Activated CD8-positive, alpha-beta memory T cell treated with anti-CD3 and anti-CD28 coated beads, Interleukin-2, amount 10 ng/mL, durations not matched to agents 7 days and 5 days (primary cell): ENCODE measurements at regions not wholly inside any gene's neighbourhood (a gene's known extent, or its start where the extent isn't known, plus 50 kb on each side); places are given as distances from the start of the nearest gene placed in this dataset.

ENCODE experiments used
- ATAC-seq: fragments of 150-1000 bp; cut with Tn5 transposase; one replicate; pipeline ENCODE4 v1.10.0; 2021; ENCODE audit warnings: moderate library complexity
- CTCF ChIA-PET: fragments of 350-600 bp; sonication (Branson Sonifier 250); formaldehyde crosslinking; loops from one replicate; lab custom pipeline; 2021; ENCODE audit warnings: antibody characterized with exemption; lab: Charles Lee
- DNase-seq: peaks from one replicate; pipeline ENCODE4 v3.0.0-alpha.2; 2020
- H3K27ac Mint-ChIP-seq: one replicate; pipeline ENCODE4 v1.8.0; 2021; ENCODE audit warnings: mild to moderate bottlenecking, mixed read lengths
- H3K27me3 Mint-ChIP-seq: one replicate; pipeline ENCODE4 v1.8.0; 2021; ENCODE audit warnings: mixed read lengths
- H3K36me3 Mint-ChIP-seq: one replicate; pipeline ENCODE4 v1.8.0; 2021; ENCODE audit warnings: mild to moderate bottlenecking, mixed read lengths
- H3K4me1 Mint-ChIP-seq: one replicate; pipeline ENCODE4 v1.8.0; 2021; ENCODE audit warnings: mixed read lengths
- H3K4me3 Mint-ChIP-seq: one replicate; pipeline ENCODE4 v1.8.0; 2021; ENCODE audit warnings: mild to moderate bottlenecking, moderate library complexity, mixed read lengths
- H3K9me3 Mint-ChIP-seq: one replicate; pipeline ENCODE4 v1.8.0; 2022; ENCODE audit warnings: low read depth, mixed read lengths

DNA sequence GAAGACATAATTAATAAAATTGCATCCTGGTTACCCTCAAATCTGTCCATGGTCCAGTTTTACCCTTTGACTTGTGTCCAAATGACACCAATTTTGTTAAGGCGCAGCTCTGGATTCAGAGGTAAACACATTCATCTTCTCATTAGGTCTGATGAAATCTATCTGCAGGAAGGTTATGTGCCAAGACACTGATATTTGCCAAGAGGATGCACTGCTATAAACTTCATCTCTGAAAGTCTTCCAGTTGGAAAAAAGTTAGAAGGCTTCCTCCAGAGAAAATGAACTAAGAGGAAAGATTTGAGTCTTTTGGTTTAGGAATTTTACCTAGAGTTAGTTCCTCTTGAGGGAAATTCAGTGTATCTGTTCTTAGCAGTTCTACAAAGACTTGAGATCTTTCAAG, 717.8 kb downstream of the DTWD2 start:
- CTCF ChIA-PET = no interaction called here
- H3K36me3 Mint-ChIP-seq = no peaks in the 10 kb centered on the region
- no peak for ATAC-seq

DNA sequence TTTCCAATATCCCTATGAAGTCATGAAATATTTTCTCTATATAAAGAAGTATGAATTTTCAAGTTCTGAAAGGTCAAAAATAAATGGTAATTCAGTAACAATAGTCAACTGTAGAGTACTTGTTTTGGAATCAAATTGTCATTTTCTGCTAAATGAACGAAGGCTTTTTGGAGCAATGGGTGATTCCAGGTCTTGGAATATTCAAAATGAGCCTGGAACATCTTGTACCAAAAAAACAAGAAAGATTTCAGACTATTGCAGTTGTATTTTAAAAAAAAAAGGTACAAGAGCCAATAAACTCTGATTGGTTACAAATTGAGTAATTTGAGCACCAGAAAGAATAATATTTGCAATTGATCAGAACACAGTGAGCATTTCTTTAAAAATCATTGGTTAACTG, 730.1 kb downstream of the DTWD2 start:
- DNase-seq (no peak), ATAC-seq (no peak)
- Mint-ChIP-seq H3K27ac (no peak overlapping the region), H3K9me3 (peaks cover 2% of the 10 kb centered on the region), H3K27me3 (no peaks in the 10 kb centered on the region), H3K4me3 (no peak overlapping the region), H3K4me1 (no peaks in the 10 kb centered on the region), H3K36me3 (no peaks in the 10 kb centered on the region)
- CTCF ChIA-PET = no interaction called here

More for the DNA sequence above, 717.8 kb downstream of the DTWD2 start:
- Mint-ChIP-seq H3K4me1 (no peaks in the 10 kb centered on the region), H3K9me3 (peaks cover 5% of the 10 kb centered on the region), H3K27me3 (no peaks in the 10 kb centered on the region), H3K4me3 (no peak overlapping the region), H3K27ac (no peak overlapping the region)
- DNase-seq = no peak

DNA sequence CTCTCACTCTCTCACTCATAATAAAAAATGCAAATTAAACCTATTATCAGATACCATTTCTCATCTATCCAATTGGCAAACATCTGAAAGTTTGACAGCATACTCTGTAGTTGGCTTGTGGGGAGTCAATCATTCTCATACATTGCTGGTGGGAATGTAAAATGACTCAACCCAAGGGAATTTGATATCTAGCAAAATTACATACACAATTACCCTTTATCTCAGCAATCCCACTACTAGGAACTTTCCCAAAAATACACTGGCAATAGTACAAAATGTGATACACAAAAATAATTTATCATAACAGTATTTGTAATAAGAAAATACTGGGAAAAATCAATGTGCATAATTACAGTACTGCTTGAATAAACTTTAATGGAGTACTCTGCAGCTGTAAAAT, 731.3 kb downstream of the DTWD2 start:
- CTCF ChIA-PET = no interaction called here
- H3K4me1 Mint-ChIP-seq = no peaks in the 10 kb centered on the region
- no peaks in the 10 kb centered on the region for H3K27me3 Mint-ChIP-seq
- no peak overlapping the region for H3K4me3 Mint-ChIP-seq
- peaks cover 2% of the 10 kb centered on the region for H3K9me3 Mint-ChIP-seq
- no peaks in the 10 kb centered on the region for H3K36me3 Mint-ChIP-seq
- ATAC-seq (no peak), DNase-seq (no peak)
- H3K27ac Mint-ChIP-seq = no peak overlapping the region

- Mint-ChIP-seq H3K9me3 (peaks cover 11% of the 10 kb centered on the region), H3K4me3 (no peak overlapping the region), H3K4me1 (peaks cover 4% of the 10 kb centered on the region), H3K36me3 (no peaks in the 10 kb centered on the region), H3K27ac (no peak overlapping the region), H3K27me3 (no peaks in the 10 kb centered on the region)
- ATAC-seq (no peak), DNase-seq (no peak)
- CTCF ChIA-PET = no interaction called here
Measured at GRCh38 chr5:118253225-118254061, 734.9 kb downstream of the DTWD2 start.

GRCh38 chr5:118249386-118249785, 739.0 kb downstream of the DTWD2 start:
- DNase-seq = no peak
- ATAC-seq = no peak
- H3K4me1 Mint-ChIP-seq = peaks cover 4% of the 10 kb centered on the region
- no peaks in the 10 kb centered on the region for H3K36me3 Mint-ChIP-seq
- no peak overlapping the region for H3K4me3 Mint-ChIP-seq
- no peak overlapping the region for H3K27ac Mint-ChIP-seq
- CTCF ChIA-PET = no interaction called here
- H3K9me3 Mint-ChIP-seq = peaks cover 13% of the 10 kb centered on the region
- no peaks in the 10 kb centered on the region for H3K27me3 Mint-ChIP-seq

GRCh38 chr5:118247458-118247857, 740.9 kb downstream of the DTWD2 start:
- H3K27me3 Mint-ChIP-seq = no peaks in the 10 kb centered on the region
- H3K4me1 Mint-ChIP-seq = peaks cover 4% of the 10 kb centered on the region
- no peak for DNase-seq
- H3K4me3 Mint-ChIP-seq = no peak overlapping the region
- no peak for ATAC-seq
- CTCF ChIA-PET = no interaction called here
- no peak overlapping the region for H3K27ac Mint-ChIP-seq
- H3K36me3 Mint-ChIP-seq = no peaks in the 10 kb centered on the region
- H3K9me3 Mint-ChIP-seq = peaks cover 13% of the 10 kb centered on the region

GRCh38 chr5:118243613-118244012, 744.7 kb downstream of the DTWD2 start:
- CTCF ChIA-PET = no interaction called here
- Mint-ChIP-seq H3K4me1 (no peaks in the 10 kb centered on the region), H3K4me3 (no peak overlapping the region), H3K36me3 (no peaks in the 10 kb centered on the region), H3K27ac (no peak overlapping the region), H3K9me3 (peaks cover 8% of the 10 kb centered on the region), H3K27me3 (no peaks in the 10 kb centered on the region)
- DNase-seq (no peak), ATAC-seq (no peak)

GRCh38 chr5:118243068-118243467, 745.3 kb downstream of the DTWD2 start:
- ATAC-seq (no peak), DNase-seq (no peak)
- no peak overlapping the region for H3K4me3 Mint-ChIP-seq
- H3K27ac Mint-ChIP-seq = no peak overlapping the region
- H3K9me3 Mint-ChIP-seq = peaks cover 4% of the 10 kb centered on the region
- H3K4me1 Mint-ChIP-seq = no peaks in the 10 kb centered on the region
- H3K27me3 Mint-ChIP-seq = no peaks in the 10 kb centered on the region
- H3K36me3 Mint-ChIP-seq = no peaks in the 10 kb centered on the region
- CTCF ChIA-PET = no interaction called here

GRCh38 chr5:118236108-118236849, 752.1 kb downstream of the DTWD2 start:
- CTCF ChIA-PET = no interaction called here
- Mint-ChIP-seq H3K4me1 (no peaks in the 10 kb centered on the region), H3K36me3 (no peaks in the 10 kb centered on the region), H3K4me3 (no peak overlapping the region), H3K27me3 (no peaks in the 10 kb centered on the region), H3K27ac (no peak overlapping the region), H3K9me3 (peaks cover 6% of the 10 kb centered on the region)
- DNase-seq (no peak), ATAC-seq (no peak)

GRCh38 chr5:118233606-118234005, 754.7 kb downstream of the DTWD2 start:
- Mint-ChIP-seq H3K9me3 (peaks cover 4% of the 10 kb centered on the region), H3K4me1 (no peaks in the 10 kb centered on the region), H3K27ac (no peak overlapping the region), H3K27me3 (no peaks in the 10 kb centered on the region), H3K4me3 (no peak overlapping the region), H3K36me3 (no peaks in the 10 kb centered on the region)
- CTCF ChIA-PET = no interaction called here
- no peak for DNase-seq
- ATAC-seq = no peak

- no peak for ATAC-seq
- Mint-ChIP-seq H3K27me3 (no peaks in the 10 kb centered on the region), H3K9me3 (peaks cover 7% of the 10 kb centered on the region), H3K36me3 (no peaks in the 10 kb centered on the region), H3K4me3 (no peak overlapping the region), H3K4me1 (no peaks in the 10 kb centered on the region), H3K27ac (no peak overlapping the region)
- CTCF ChIA-PET = no interaction called here
- DNase-seq = no peak
Measured at GRCh38 chr5:118228489-118228888, 759.9 kb downstream of the DTWD2 start.

GRCh38 chr5:118224546-118224945, 763.8 kb downstream of the DTWD2 start:
- H3K4me1 Mint-ChIP-seq = no peaks in the 10 kb centered on the region
- no peaks in the 10 kb centered on the region for H3K27me3 Mint-ChIP-seq
- DNase-seq (no peak), ATAC-seq (no peak)
- peaks cover 5% of the 10 kb centered on the region for H3K9me3 Mint-ChIP-seq
- H3K27ac Mint-ChIP-seq = no peak overlapping the region
- H3K4me3 Mint-ChIP-seq = no peak overlapping the region
- CTCF ChIA-PET = no interaction called here
- no peaks in the 10 kb centered on the region for H3K36me3 Mint-ChIP-seq

GRCh38 chr5:118220556-118221195, 767.7 kb downstream of the DTWD2 start:
- Mint-ChIP-seq H3K9me3 (no peaks in the 10 kb centered on the region), H3K27me3 (no peaks in the 10 kb centered on the region), H3K36me3 (no peaks in the 10 kb centered on the region), H3K4me1 (no peaks in the 10 kb centered on the region), H3K27ac (no peak overlapping the region), H3K4me3 (no peak overlapping the region)
- CTCF ChIA-PET = no interaction called here
- ATAC-seq (no peak), DNase-seq (no peak)

DNA sequence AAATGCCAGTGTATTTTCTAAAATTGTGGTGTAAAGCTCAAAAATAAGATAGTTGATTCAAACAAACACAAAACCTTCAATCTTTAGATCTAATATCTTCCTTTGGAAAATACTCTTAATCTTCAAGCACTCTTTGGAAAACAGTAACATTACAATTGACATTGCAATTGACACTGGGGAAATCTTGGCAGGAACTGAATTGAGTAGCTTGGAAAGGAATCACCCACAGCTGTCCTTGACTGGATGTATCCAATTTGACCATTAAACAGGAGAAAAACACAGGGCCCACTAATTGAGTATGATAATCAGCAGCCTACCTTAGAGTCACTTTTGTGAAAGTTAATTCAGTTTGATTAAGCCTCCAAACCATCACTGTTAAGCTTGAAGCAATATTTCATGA, 776.7 kb downstream of the DTWD2 start:
- Mint-ChIP-seq H3K27me3 (no peaks in the 10 kb centered on the region), H3K4me3 (no peak overlapping the region), H3K9me3 (peaks cover 10% of the 10 kb centered on the region), H3K36me3 (no peaks in the 10 kb centered on the region), H3K27ac (no peak overlapping the region), H3K4me1 (no peaks in the 10 kb centered on the region)
- CTCF ChIA-PET = no interaction called here
- ATAC-seq (no peak), DNase-seq (no peak)
